ENCODE measurements at regions not wholly inside any gene's neighbourhood (a gene's known extent, or its start where the extent isn't known, plus 50 kb on each side); places are given as distances from the start of the nearest gene placed in this dataset.

DNA sequence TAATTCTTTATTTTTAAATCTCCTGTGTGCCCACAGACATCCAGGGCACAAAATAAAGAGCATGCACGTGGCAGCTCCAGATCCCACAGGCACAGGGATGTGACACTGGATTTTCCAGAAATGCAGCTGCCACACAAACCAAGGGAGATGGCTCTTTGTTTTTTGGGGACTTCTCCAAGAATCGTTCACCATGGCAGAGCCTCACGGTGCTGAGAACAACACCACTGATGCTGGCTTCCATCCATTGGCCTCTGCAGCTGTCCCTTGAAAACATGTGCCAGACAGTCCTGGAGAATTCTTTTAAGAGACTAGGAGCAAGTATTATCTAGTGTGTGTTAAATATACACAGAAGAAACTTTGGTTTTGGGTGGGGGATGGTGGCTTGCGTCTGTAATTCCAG, 73.2 kb upstream of the SLC22A11 start:
- Mint-ChIP-seq H3K4me1 (peaks cover 4% of the 10 kb centered on the region), H3K27me3 (ENCODE audit: low read depth) (peaks cover 23% of the 10 kb centered on the region), H3K36me3 (ENCODE audit: low read depth) (no peaks in the 10 kb centered on the region), H3K27ac (ENCODE audit: unreplicated experiment) (no peak overlapping the region), H3K4me3 (no peak overlapping the region), H3K9me3 (no peaks in the 10 kb centered on the region)
- no peak for DNase-seq (ENCODE audit: low read depth, low spot score)
- TF ChIP-seq, protein P1, sequence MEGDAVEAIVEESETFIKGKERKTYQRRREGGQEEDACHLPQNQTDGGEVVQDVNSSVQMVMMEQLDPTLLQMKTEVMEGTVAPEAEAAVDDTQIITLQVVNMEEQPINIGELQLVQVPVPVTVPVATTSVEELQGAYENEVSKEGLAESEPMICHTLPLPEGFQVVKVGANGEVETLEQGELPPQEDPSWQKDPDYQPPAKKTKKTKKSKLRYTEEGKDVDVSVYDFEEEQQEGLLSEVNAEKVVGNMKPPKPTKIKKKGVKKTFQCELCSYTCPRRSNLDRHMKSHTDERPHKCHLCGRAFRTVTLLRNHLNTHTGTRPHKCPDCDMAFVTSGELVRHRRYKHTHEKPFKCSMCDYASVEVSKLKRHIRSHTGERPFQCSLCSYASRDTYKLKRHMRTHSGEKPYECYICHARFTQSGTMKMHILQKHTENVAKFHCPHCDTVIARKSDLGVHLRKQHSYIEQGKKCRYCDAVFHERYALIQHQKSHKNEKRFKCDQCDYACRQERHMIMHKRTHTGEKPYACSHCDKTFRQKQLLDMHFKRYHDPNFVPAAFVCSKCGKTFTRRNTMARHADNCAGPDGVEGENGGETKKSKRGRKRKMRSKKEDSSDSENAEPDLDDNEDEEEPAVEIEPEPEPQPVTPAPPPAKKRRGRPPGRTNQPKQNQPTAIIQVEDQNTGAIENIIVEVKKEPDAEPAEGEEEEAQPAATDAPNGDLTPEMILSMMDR (conservative IDR thresholded peaks at IDR 0.05) = no peak

DNA sequence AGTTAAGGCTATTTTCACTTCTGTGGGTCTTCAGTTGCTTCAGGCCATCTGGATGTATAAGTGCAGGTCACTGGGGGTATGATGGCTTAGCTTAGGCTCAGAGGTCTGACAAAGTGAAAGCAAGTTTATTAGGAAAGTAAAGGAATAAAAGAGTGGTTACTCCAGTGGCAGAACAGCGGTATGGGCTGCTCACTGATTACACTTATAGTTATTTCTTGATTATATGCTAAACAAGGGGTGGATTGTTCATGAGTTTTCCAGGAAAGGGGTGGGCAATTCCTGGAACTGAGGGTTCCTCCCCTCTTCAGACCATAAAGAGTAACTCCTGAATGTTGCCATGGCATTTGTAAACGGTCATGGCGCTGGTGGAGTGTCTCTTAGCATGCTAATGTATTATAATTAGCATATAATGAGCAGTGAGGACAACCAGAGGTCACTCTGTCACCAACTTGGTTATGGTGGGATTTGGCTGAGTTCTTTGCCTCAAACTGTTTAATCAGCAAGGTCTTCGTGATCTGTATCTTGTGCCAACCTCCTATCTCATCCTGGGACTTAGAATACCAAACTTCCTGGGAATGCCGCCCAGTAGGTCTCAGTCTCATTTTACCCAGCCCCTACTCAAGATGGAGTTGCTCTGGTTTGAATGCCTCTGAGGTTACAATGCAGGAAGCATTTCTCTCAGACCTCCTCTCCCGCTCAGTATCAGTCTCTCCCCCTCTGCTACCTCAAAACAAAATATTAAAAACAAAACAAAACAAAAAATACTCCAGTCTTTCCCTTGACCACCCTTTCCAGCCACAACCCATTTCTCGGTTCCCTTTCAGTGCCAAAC, 71.3 kb upstream of the SLC22A11 start:
- H3K27me3 Mint-ChIP-seq (ENCODE audit: low read depth) = peaks cover 24% of the 10 kb centered on the region
- H3K36me3 Mint-ChIP-seq (ENCODE audit: low read depth) = no peaks in the 10 kb centered on the region
- no peak overlapping the region for H3K4me3 Mint-ChIP-seq
- no peak for DNase-seq (ENCODE audit: low read depth, low spot score)
- TF ChIP-seq, protein P1 (conservative IDR thresholded peaks at IDR 0.05) = no peak
- no peaks in the 10 kb centered on the region for H3K9me3 Mint-ChIP-seq
- H3K27ac Mint-ChIP-seq (ENCODE audit: unreplicated experiment) = no peak overlapping the region
- peaks cover 5% of the 10 kb centered on the region for H3K4me1 Mint-ChIP-seq

DNA sequence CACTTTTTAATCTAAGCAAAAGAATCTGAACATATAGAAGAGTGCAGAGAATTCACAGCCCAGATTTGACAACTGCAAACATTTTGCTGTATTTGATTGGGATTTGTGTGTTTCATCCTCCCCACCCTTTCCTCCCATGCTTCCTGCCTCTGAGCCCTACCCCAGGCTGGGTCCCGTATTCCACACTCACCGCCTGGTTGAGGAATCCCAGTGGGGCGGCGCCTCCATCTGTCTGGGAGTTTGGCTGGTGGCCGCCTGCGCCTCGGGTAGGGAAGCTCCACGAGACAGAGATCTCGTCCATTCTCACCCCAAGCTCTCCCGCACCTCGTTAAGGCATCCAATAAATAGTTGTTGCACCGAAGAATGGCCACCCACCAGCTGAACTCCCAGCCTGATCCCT, 70.7 kb upstream of the SLC22A11 start:
- Mint-ChIP-seq H3K27me3 (ENCODE audit: low read depth) (peaks cover 29% of the 10 kb centered on the region), H3K4me1 (peaks cover 12% of the 10 kb centered on the region), H3K27ac (ENCODE audit: unreplicated experiment) (no peak overlapping the region), H3K9me3 (no peaks in the 10 kb centered on the region), H3K4me3 (no peak overlapping the region), H3K36me3 (ENCODE audit: low read depth) (no peaks in the 10 kb centered on the region)
- TF ChIP-seq, protein P1 (conservative IDR thresholded peaks at IDR 0.05) = no peak
- DNase-seq (ENCODE audit: low read depth, low spot score) = no peak

DNA sequence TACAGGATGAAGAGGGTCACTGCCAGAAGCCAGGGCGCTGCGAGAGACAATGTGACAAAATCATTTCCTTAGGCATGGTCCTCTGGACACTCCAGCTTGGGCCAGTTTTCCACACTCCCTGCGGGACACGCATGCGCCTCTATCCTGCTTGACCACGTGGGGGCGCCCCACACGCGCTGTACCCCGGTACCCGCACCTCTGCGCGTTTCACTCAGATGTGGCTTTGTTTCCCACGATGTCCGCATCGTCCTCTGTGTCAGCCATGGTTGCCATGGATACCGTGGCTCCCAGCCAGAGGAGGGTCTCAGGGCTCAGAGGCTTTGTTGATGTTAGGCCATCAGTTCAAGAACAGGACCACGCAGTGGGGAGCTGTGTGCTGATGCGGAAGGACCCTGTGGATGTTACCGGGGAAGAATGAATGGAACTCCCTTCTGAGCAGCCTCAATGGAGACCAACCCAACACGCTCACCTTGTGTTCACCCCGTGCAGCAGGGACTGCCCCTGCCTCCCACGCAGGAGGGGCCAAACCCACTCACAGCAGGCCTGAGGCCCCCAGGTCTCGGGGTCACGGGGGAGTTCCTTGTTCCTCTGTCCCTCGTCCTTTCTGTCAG, 65.8 kb upstream of the SLC22A11 start:
- peaks cover 46% of the 10 kb centered on the region for H3K27me3 Mint-ChIP-seq (ENCODE audit: low read depth)
- TF ChIP-seq, protein P1 (conservative IDR thresholded peaks at IDR 0.05) = peak; percentile 74
- H3K4me1 Mint-ChIP-seq = peaks cover 13% of the 10 kb centered on the region
- no peaks in the 10 kb centered on the region for H3K9me3 Mint-ChIP-seq
- DNase-seq (ENCODE audit: low read depth, low spot score) = peak; percentile 76
- H3K36me3 Mint-ChIP-seq (ENCODE audit: low read depth) = no peaks in the 10 kb centered on the region
- no peak overlapping the region for H3K4me3 Mint-ChIP-seq
- no peak overlapping the region for H3K27ac Mint-ChIP-seq (ENCODE audit: unreplicated experiment)

DNA sequence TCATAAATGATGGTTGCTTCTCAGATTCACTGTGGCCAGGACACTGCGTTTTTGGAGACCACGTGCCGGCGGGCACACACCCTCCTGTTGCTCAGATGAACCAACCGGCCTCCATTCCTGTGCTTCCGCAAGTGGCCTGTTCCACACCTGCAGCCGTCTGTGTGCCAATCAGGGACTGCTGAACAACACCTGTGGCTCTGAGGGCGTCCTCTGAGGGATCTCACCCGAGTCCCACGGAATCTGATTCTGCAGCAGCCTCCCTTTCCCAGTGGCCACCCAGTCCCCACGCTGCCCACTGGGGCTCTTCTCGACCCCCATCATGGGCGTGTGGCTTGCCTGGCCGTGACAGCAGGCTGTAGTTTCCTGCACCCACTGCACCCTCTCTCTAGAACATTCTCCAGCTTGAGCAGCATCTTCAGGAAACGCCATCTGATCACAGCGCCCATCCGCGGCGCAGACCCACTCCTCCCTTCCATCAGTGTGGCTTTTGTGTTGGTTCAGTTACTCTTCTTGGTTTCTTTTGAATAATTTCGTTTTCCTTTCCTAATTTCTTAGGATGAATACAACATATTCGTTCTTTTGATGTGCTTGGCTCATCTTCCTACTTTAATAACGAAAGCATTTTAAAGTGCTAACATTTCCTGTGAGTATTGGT, 65.1 kb upstream of the SLC22A11 start:
- H3K36me3 Mint-ChIP-seq (ENCODE audit: low read depth) = no peaks in the 10 kb centered on the region
- TF ChIP-seq, protein P1 (conservative IDR thresholded peaks at IDR 0.05) = no peak
- H3K4me1 Mint-ChIP-seq = peaks cover 13% of the 10 kb centered on the region
- no peaks in the 10 kb centered on the region for H3K9me3 Mint-ChIP-seq
- no peak for DNase-seq (ENCODE audit: low read depth, low spot score)
- peaks cover 46% of the 10 kb centered on the region for H3K27me3 Mint-ChIP-seq (ENCODE audit: low read depth)
- no peak overlapping the region for H3K27ac Mint-ChIP-seq (ENCODE audit: unreplicated experiment)
- no peak overlapping the region for H3K4me3 Mint-ChIP-seq
